HG02840 (cell line): ENCODE measurements at regions not wholly inside any gene's neighbourhood (a gene's known extent, or its start where the extent isn't known, plus 50 kb on each side); places are given as distances from the start of the nearest gene placed in this dataset.
"Not testable (repeated sequence)": the region's sequence is repeated elsewhere in the genome, so short reads cannot be mapped to it uniquely, and the experiment has no call there.

ENCODE experiments used
- ATAC-seq: cut with Tn5 transposase; IDR thresholded peaks from one replicate; pipeline ENCODE4 v1.9.1; 2021; ENCODE audit warnings: mild to moderate bottlenecking, moderate library complexity, moderate number of reproducible peaks; ENCODE audit not compliant: unreplicated experiment, low FRiP score

- ATAC-seq, result no peak
These were observed 267.3 kb downstream of the LTN1 start for GRCh38 chr21:28725396-28725795.

GRCh38 chr21:28723646-28724045 lies 269.0 kb downstream of the LTN1 start:
- ATAC-seq, result no peak

GRCh38 chr21:28719723-28720122 lies 273.0 kb downstream of the LTN1 start:
- no peak for ATAC-seq

GRCh38 chr21:28714777-28715464 lies 277.8 kb downstream of the LTN1 start:
- ATAC-seq, result no peak

GRCh38 chr21:28712411-28712810 lies 280.3 kb downstream of the LTN1 start:
- no peak for ATAC-seq

GRCh38 chr21:28705616-28706015 lies 287.1 kb downstream of the LTN1 start:
- ATAC-seq, result no peak

- ATAC-seq, result no peak
These were observed 287.9 kb downstream of the LTN1 start for GRCh38 chr21:28704746-28705145.

- ATAC-seq, result no peak
These were observed 288.8 kb downstream of the LTN1 start for GRCh38 chr21:28703861-28704260.

- ATAC-seq, result no peak
These were observed 292.9 kb downstream of the LTN1 start for GRCh38 chr21:28699596-28700259.

- ATAC-seq, result no peak
These were observed 293.5 kb downstream of the LTN1 start for GRCh38 chr21:28699186-28699585.

GRCh38 chr21:28696844-28697410 lies 295.8 kb downstream of the LTN1 start:
- ATAC-seq, result no peak

- ATAC-seq, result no peak
These were observed 299.2 kb downstream of the LTN1 start for GRCh38 chr21:28693476-28693875.

- no peak for ATAC-seq
These were observed 302.5 kb downstream of the LTN1 start for GRCh38 chr21:28690196-28690595.

GRCh38 chr21:28688381-28688780 lies 304.3 kb downstream of the LTN1 start:
- no peak for ATAC-seq

- no peak for ATAC-seq
These were observed 305.1 kb downstream of the LTN1 start for GRCh38 chr21:28687586-28687985.

- no peak for ATAC-seq
These were observed 308.5 kb downstream of the LTN1 start for GRCh38 chr21:28683982-28684752.

- ATAC-seq, result not testable (repeated sequence)
These were observed 309.8 kb downstream of the LTN1 start for GRCh38 chr21:28682884-28683283.

GRCh38 chr21:28677096-28677495 lies 315.6 kb downstream of the LTN1 start:
- not testable (repeated sequence) for ATAC-seq

GRCh38 chr21:28675331-28676041 lies 317.2 kb downstream of the LTN1 start:
- ATAC-seq, result no peak

GRCh38 chr21:28674763-28675162 lies 317.9 kb downstream of the LTN1 start:
- ATAC-seq, result no peak
